OCI-LY1 (cell line): ENCODE measurements at regions not wholly inside any gene's neighbourhood (a gene's known extent, or its start where the extent isn't known, plus 50 kb on each side); places are given as distances from the start of the nearest gene placed in this dataset.

Source experiments
- H2AFZ ChIP-seq: fragments of 200-600 bp; sonication (generic), shearing (Covaris generic); 2 replicates; pipeline ENCODE4 v1.6.0; 2014; ENCODE audit warnings: antibody characterized with exemption, mild to moderate bottlenecking, low read length
- H3F3A ChIP-seq: fragments of 200-600 bp; sonication (generic), shearing (Covaris generic); 2 replicates; pipeline ENCODE4 v1.6.0; 2014; ENCODE audit warnings: mild to moderate bottlenecking, antibody characterized with exemption, low read length, moderate library complexity; ENCODE audit not compliant: insufficient read depth
- H3K27ac ChIP-seq: fragments of 200-600 bp; sonication (generic); 2 replicates; pipeline ENCODE4 v1.5.1; 2014; ENCODE audit warnings: low read length, mixed run types, mild to moderate bottlenecking, low read depth; ENCODE audit not compliant: poor library complexity, severe bottlenecking
- H3K27me3 ChIP-seq: fragments of 200-600 bp; sonication (generic); 2 replicates; pipeline ENCODE4 v1.6.0; 2014; ENCODE audit warnings: antibody characterized with exemption, mild to moderate bottlenecking, low read length, moderate library complexity; ENCODE audit not compliant: insufficient read depth
- H3K36me3 ChIP-seq: fragments of 200-600 bp; sonication (generic); 2 replicates; pipeline ENCODE4 v1.6.1; 2014; ENCODE audit warnings: mild to moderate bottlenecking, antibody characterized with exemption, low read length, moderate library complexity, mixed read lengths; ENCODE audit not compliant: insufficient read depth
- H3K4me1 ChIP-seq: fragments of 200-600 bp; sonication (generic); 2 replicates; pipeline ENCODE4 v1.5.1; 2014; ENCODE audit warnings: mild to moderate bottlenecking, low read length, moderate library complexity; ENCODE audit not compliant: insufficient read depth, severe bottlenecking
- H3K4me2 ChIP-seq: fragments of 200-600 bp; sonication (generic), shearing (Covaris generic); 2 replicates; pipeline ENCODE4 v1.6.1; 2014; ENCODE audit warnings: low read length
- H3K4me3 ChIP-seq: fragments of 200-600 bp; sonication (generic); 2 replicates; pipeline ENCODE4 v1.5.1; 2014; ENCODE audit warnings: low read length, low read depth, mild to moderate bottlenecking, mixed read lengths; ENCODE audit not compliant: poor library complexity, severe bottlenecking
- H3K79me2 ChIP-seq: fragments of 200-600 bp; shearing (Covaris generic); 2 replicates; pipeline ENCODE4 v1.6.1; 2016; ENCODE audit warnings: mixed run types, low read length, mixed read lengths; ENCODE audit not compliant: insufficient read depth
- H3K9ac ChIP-seq: fragments of 200-600 bp; sonication (generic), shearing (Covaris generic); 2 replicates; pipeline ENCODE4 v1.6.1; 2014; ENCODE audit warnings: mild to moderate bottlenecking, low read length, mixed read lengths
- H3K9me2 ChIP-seq: fragments of 200-600 bp; sonication (generic), shearing (Covaris generic); 2 replicates; pipeline ENCODE4 v1.6.1; 2014; ENCODE audit warnings: low read depth, mild to moderate bottlenecking, low read length, mixed read lengths
- H3K9me3 ChIP-seq: fragments of 200-600 bp; shearing (Covaris generic); 2 replicates; pipeline ENCODE4 v1.6.1; 2014; ENCODE audit warnings: low read length, mixed read lengths
- H4K20me1 ChIP-seq: fragments of 200-600 bp; sonication (generic), shearing (Covaris generic); 2 replicates; pipeline ENCODE4 v1.6.0; 2016; ENCODE audit warnings: mild to moderate bottlenecking, low read length; ENCODE audit not compliant: insufficient read depth
- CTCF ChIP-seq: fragments of 200-600 bp; sonication (generic), shearing (Covaris generic); IDR thresholded peaks from 2 replicates; pipeline ENCODE4 v1.5.1; 2017; ENCODE audit warnings: mild to moderate bottlenecking, antibody characterized with exemption, low read length, moderate library complexity, mixed read lengths
- EZH2 ChIP-seq: fragments of 200-600 bp; sonication (generic), shearing (Covaris generic); IDR thresholded peaks from 2 replicates; pipeline ENCODE4 v1.8.0; 2017; ENCODE audit warnings: borderline replicate concordance, mixed run types, mild to moderate bottlenecking, antibody characterized with exemption, low read length, moderate library complexity, mixed read lengths

- Histone ChIP-seq H3K9me2 (no peaks in the 10 kb centered on the region), H3K4me3 (no peak overlapping the region), H3K4me1 (no peaks in the 10 kb centered on the region), H3F3A (no peaks in the 10 kb centered on the region), H4K20me1 (no peaks in the 10 kb centered on the region), H3K4me2 (no peak overlapping the region), H3K79me2 (no peaks in the 10 kb centered on the region), H3K9ac (no peak overlapping the region), H3K36me3 (no peaks in the 10 kb centered on the region), H3K9me3 (no peaks in the 10 kb centered on the region; the same call in 1 of the 2 replicates), H3K27ac (no peak overlapping the region), H2AFZ (no peak overlapping the region), H3K27me3 (no peaks in the 10 kb centered on the region)
- TF ChIP-seq CTCF (no peak), EZH2 (no peak)
Measured at GRCh38 chr19:31761281-31761913, 412.2 kb upstream of the TSHZ3 start.

GRCh38 chr19:31770223-31770622 lies 421.0 kb upstream of the TSHZ3 start:
- Histone ChIP-seq H3K27ac (no peak overlapping the region), H2AFZ (no peak overlapping the region), H3K9me2 (no peaks in the 10 kb centered on the region), H3K4me3 (no peak overlapping the region), H3K27me3 (no peaks in the 10 kb centered on the region), H3K36me3 (no peaks in the 10 kb centered on the region), H4K20me1 (no peaks in the 10 kb centered on the region), H3K4me1 (no peaks in the 10 kb centered on the region), H3K9ac (no peak overlapping the region), H3K79me2 (no peaks in the 10 kb centered on the region), H3K4me2 (no peak overlapping the region), H3F3A (no peaks in the 10 kb centered on the region), H3K9me3 (no peaks in the 10 kb centered on the region)
- TF ChIP-seq CTCF (no peak), EZH2 (no peak)

- Histone ChIP-seq H3K9ac (no peak overlapping the region), H3K79me2 (no peaks in the 10 kb centered on the region), H3K4me2 (no peak overlapping the region), H4K20me1 (no peaks in the 10 kb centered on the region), H2AFZ (no peak overlapping the region), H3K36me3 (no peaks in the 10 kb centered on the region), H3K27ac (no peak overlapping the region), H3K4me1 (no peaks in the 10 kb centered on the region), H3K4me3 (no peak overlapping the region), H3K9me3 (no peaks in the 10 kb centered on the region), H3F3A (no peaks in the 10 kb centered on the region), H3K27me3 (no peaks in the 10 kb centered on the region), H3K9me2 (no peaks in the 10 kb centered on the region)
- no peak for TF ChIP-seq EZH2
- TF ChIP-seq CTCF: no peak
Measured at GRCh38 chr19:31772915-31773314, 423.7 kb upstream of the TSHZ3 start.
